GM19025 (cell line): ENCODE measurements at regions not wholly inside any gene's neighbourhood (a gene's known extent, or its start where the extent isn't known, plus 50 kb on each side); places are given as distances from the start of the nearest gene placed in this dataset.

Source experiments
- ATAC-seq: cut with Tn5 transposase; IDR thresholded peaks from one replicate; pipeline ENCODE4 v1.9.1; 2021; ENCODE audit warnings: mild to moderate bottlenecking, low read depth, moderate library complexity; ENCODE audit not compliant: unreplicated experiment

- ATAC-seq, result no peak
Measured at GRCh38 chr11:130609121-130610035, 160.9 kb downstream of the ADAMTS15 start.

GRCh38 chr11:130611791-130612251 lies 163.4 kb downstream of the ADAMTS15 start:
- no peak for ATAC-seq

- ATAC-seq, result no peak
Measured at GRCh38 chr11:130612291-130612851, 163.9 kb downstream of the ADAMTS15 start.

GRCh38 chr11:130613396-130613795 lies 165.0 kb downstream of the ADAMTS15 start:
- ATAC-seq, result no peak

- ATAC-seq, result no peak
Measured at GRCh38 chr11:130614591-130614990, 166.1 kb downstream of the ADAMTS15 start.

- ATAC-seq, result no peak
Measured at GRCh38 chr11:130615561-130615960, 167.1 kb downstream of the ADAMTS15 start.

- no peak for ATAC-seq
Measured at GRCh38 chr11:130616573-130616972, 168.1 kb downstream of the ADAMTS15 start.

GRCh38 chr11:130617001-130617400 lies 168.6 kb downstream of the ADAMTS15 start:
- ATAC-seq, result no peak

GRCh38 chr11:130620548-130620947 lies 172.1 kb downstream of the ADAMTS15 start:
- no peak for ATAC-seq

GRCh38 chr11:130622141-130622542 lies 173.7 kb downstream of the ADAMTS15 start:
- no peak for ATAC-seq

GRCh38 chr11:130623670-130624668 lies 175.5 kb downstream of the ADAMTS15 start:
- no peak for ATAC-seq

GRCh38 chr11:130624971-130625544 lies 176.6 kb downstream of the ADAMTS15 start:
- no peak for ATAC-seq

GRCh38 chr11:130625578-130626306 lies 177.3 kb downstream of the ADAMTS15 start:
- ATAC-seq, result no peak

- no peak for ATAC-seq
Measured at GRCh38 chr11:130629039-130629438, 180.6 kb downstream of the ADAMTS15 start.

GRCh38 chr11:130631119-130631518 lies 182.7 kb downstream of the ADAMTS15 start:
- no peak for ATAC-seq

- ATAC-seq, result no peak
Measured at GRCh38 chr11:130633466-130633865, 185.0 kb downstream of the ADAMTS15 start.

GRCh38 chr11:130634186-130634585 lies 185.7 kb downstream of the ADAMTS15 start:
- ATAC-seq, result no peak

GRCh38 chr11:130634961-130635473 lies 186.6 kb downstream of the ADAMTS15 start:
- ATAC-seq, result no peak

GRCh38 chr11:130635937-130636630 lies 187.6 kb downstream of the ADAMTS15 start:
- ATAC-seq, result no peak
